Suppressor macrophage treated with lipopolysaccharide for 4 hours (primary cell): ENCODE measurements at regions not wholly inside any gene's neighbourhood (a gene's known extent, or its start where the extent isn't known, plus 50 kb on each side); places are given as distances from the start of the nearest gene placed in this dataset.
"Not testable (repeated sequence)": the region's sequence is repeated elsewhere in the genome, so short reads cannot be mapped to it uniquely, and the experiment has no call there.

Source experiments
- DNase-seq: peaks from one replicate; pipeline ENCODE4 v3.0.0-alpha.2; 2020

GRCh38 chr9:42239445-42240260 is 56.2 kb downstream of the SPATA31A6 start:
- DNase-seq: not testable (repeated sequence)

- not testable (repeated sequence) for DNase-seq
Observed at GRCh38 chr9:42240261-42240579, 56.8 kb downstream of the SPATA31A6 start.

- DNase-seq: not testable (repeated sequence)
Observed at GRCh38 chr9:42243211-42243610, 59.8 kb downstream of the SPATA31A6 start.

GRCh38 chr9:42243822-42244221 is 60.4 kb downstream of the SPATA31A6 start:
- not testable (repeated sequence) for DNase-seq

- not testable (repeated sequence) for DNase-seq
Observed at GRCh38 chr9:42268729-42269128, 85.3 kb downstream of the SPATA31A6 start.

GRCh38 chr9:42269171-42269570 is 85.7 kb downstream of the SPATA31A6 start:
- not testable (repeated sequence) for DNase-seq

- DNase-seq: not testable (repeated sequence)
Observed at GRCh38 chr9:42273191-42273590, 89.7 kb downstream of the SPATA31A6 start.

GRCh38 chr9:42275141-42275540 is 91.7 kb downstream of the SPATA31A6 start:
- no peak for DNase-seq

- DNase-seq: not testable (repeated sequence)
Observed at GRCh38 chr9:42282531-42283178, 99.2 kb downstream of the SPATA31A6 start.

- DNase-seq: not testable (repeated sequence)
Observed at GRCh38 chr9:42283179-42283543, 99.7 kb downstream of the SPATA31A6 start.

GRCh38 chr9:42286145-42286845 is 102.8 kb downstream of the SPATA31A6 start:
- not testable (repeated sequence) for DNase-seq

- not testable (repeated sequence) for DNase-seq
Observed at GRCh38 chr9:42288002-42288864, 104.8 kb downstream of the SPATA31A6 start.

- not testable (repeated sequence) for DNase-seq
Observed at GRCh38 chr9:42288865-42289229, 105.4 kb downstream of the SPATA31A6 start.

- not testable (repeated sequence) for DNase-seq
Observed at GRCh38 chr9:42300124-42300523, 116.7 kb downstream of the SPATA31A6 start.

GRCh38 chr9:42306625-42307024 is 123.2 kb downstream of the SPATA31A6 start:
- not testable (repeated sequence) for DNase-seq

- not testable (repeated sequence) for DNase-seq
Observed at GRCh38 chr9:42307449-42307848, 124.0 kb downstream of the SPATA31A6 start.

GRCh38 chr9:42310972-42311371 is 127.5 kb downstream of the SPATA31A6 start:
- not testable (repeated sequence) for DNase-seq

GRCh38 chr9:42316026-42316425 is 132.6 kb downstream of the SPATA31A6 start:
- DNase-seq: not testable (repeated sequence)

GRCh38 chr9:42317677-42318076 is 134.2 kb downstream of the SPATA31A6 start:
- DNase-seq: not testable (repeated sequence)

- not testable (repeated sequence) for DNase-seq
Observed at GRCh38 chr9:42323084-42323809, 139.8 kb downstream of the SPATA31A6 start.

- not testable (repeated sequence) for DNase-seq
Observed at GRCh38 chr9:42325142-42325541, 141.7 kb downstream of the SPATA31A6 start.

GRCh38 chr9:42325561-42325960 is 142.1 kb downstream of the SPATA31A6 start:
- DNase-seq: not testable (repeated sequence)
